GM12878 (cell line): ENCODE measurements at regions not wholly inside any gene's neighbourhood (a gene's known extent, or its start where the extent isn't known, plus 50 kb on each side); places are given as distances from the start of the nearest gene placed in this dataset.

Experiments
- ATAC-seq: fragments of 200-7000 bp; cut with Tn5 transposase; 3 replicates; pipeline ENCODE4 v1.9.1; 2020; ENCODE audit warnings: mild to moderate bottlenecking, moderate library complexity
- BruUV-seq: library from RNA; stranded (reverse); fragments of 400-500 nt; replicated peaks from 2 replicates; lab custom pipeline; 2021; lab: Mats Ljungman, UMichigan
- CTCF ChIA-PET: fragments of 300-600 bp; sonication (Branson Sonifier 250); formaldehyde crosslinking; extraction: SDS; loops from one replicate; lab custom pipeline; 2021; ENCODE audit warnings: inconsistent platforms; lab: Yijun Ruan, JAX
- POLR2A ChIA-PET: fragments of 350-600 bp; formaldehyde crosslinking; extraction: SDS; loops from one replicate; lab custom pipeline; 2021; ENCODE audit warnings: inconsistent platforms; lab: Charles Lee
- RAD21 ChIA-PET: fragments of 300-600 bp; sonication (Branson Sonifier 250); formaldehyde crosslinking; loops from one replicate; lab custom pipeline; 2023; ENCODE audit warnings: antibody characterized with exemption; ENCODE audit not compliant: unreplicated experiment; lab: Charles Lee
- SMC1A ChIA-PET: fragments of 300-600 bp; sonication (Branson Sonifier 250); formaldehyde crosslinking; loops from one replicate; lab custom pipeline; 2023; ENCODE audit not compliant: unreplicated experiment, uncharacterized antibody; lab: Charles Lee
- DNase-seq: peaks from one replicate; pipeline ENCODE4 v3.0.0-alpha.2; 2011; ENCODE audit warnings: low read depth, low spot score
- FAIRE-seq: peaks from 3 replicates; lab custom pipeline; 2011; peaks lifted over from hg19 to GRCh38; lab: Jason Lieb, UNC
- H2AFZ ChIP-seq: 2 replicates; pipeline ENCODE4 v1.6.0; 2011; ENCODE audit warnings: low read depth, low read length, control low read depth; ENCODE audit not compliant: control insufficient read depth
- H3K27ac ChIP-seq: 2 replicates; pipeline ENCODE4 v1.5.1; 2011; ENCODE audit warnings: control low read depth; ENCODE audit not compliant: control insufficient read depth, insufficient read depth
- H3K27me3 ChIP-seq, 2 experiments: replicated peaks in 1 of 2; 2 replicates each; pipeline versions ENCODE4 v1.6.0 to v1.6.1; 2011; ENCODE audit warnings: low read length in 1 of 2; ENCODE audit not compliant: control insufficient read depth in 2 of 2, insufficient read depth in 2 of 2
- H3K36me3 ChIP-seq, 2 experiments: 2 replicates each; pipeline ENCODE4 v1.5.1; 2011; ENCODE audit warnings: low read length in 1 of 2; ENCODE audit not compliant: control insufficient read depth in 2 of 2, insufficient read depth in 2 of 2
- H3K4me1 ChIP-seq: 2 replicates; pipeline ENCODE4 v1.6.1; 2011; ENCODE audit warnings: mild to moderate bottlenecking, low read length, moderate library complexity, mixed read lengths; ENCODE audit not compliant: control insufficient read depth, insufficient read depth
- H3K4me2 ChIP-seq: 2 replicates; pipeline ENCODE4 v1.6.0; 2011; ENCODE audit warnings: control low read depth; ENCODE audit not compliant: control insufficient read depth, insufficient read depth
- H3K4me3 ChIP-seq: fragments of 200-600 bp; sonication (generic); 2 replicates; pipeline ENCODE4 v1.5.1; 2016
- H3K79me2 ChIP-seq: 2 replicates; pipeline ENCODE4 v1.6.0; 2011; ENCODE audit warnings: low read length; ENCODE audit not compliant: control insufficient read depth, insufficient read depth
- H3K9ac ChIP-seq: 2 replicates; pipeline ENCODE4 v1.8.0; 2011; ENCODE audit warnings: low read length, control low read depth, mixed read lengths; ENCODE audit not compliant: control insufficient read depth, insufficient read depth
- H3K9me3 ChIP-seq: replicated peaks from 3 replicates; pipeline ENCODE4 v1.5.1; 2011; ENCODE audit warnings: mild to moderate bottlenecking, low read length; ENCODE audit not compliant: control insufficient read depth, insufficient read depth
- H4K20me1 ChIP-seq: 2 replicates; pipeline ENCODE4 v1.6.0; 2011; ENCODE audit not compliant: control insufficient read depth, insufficient read depth
- ATF2 ChIP-seq: IDR thresholded peaks from 2 replicates; pipeline ENCODE4 v1.6.1; 2012; ENCODE audit warnings: low read length, inconsistent platforms
- CEBPB ChIP-seq, 2 experiments: fragments of 150-350 bp in 1 of 2; IDR thresholded peaks; 2 replicates each; pipeline ENCODE4 v1.6.1; 2012 to 2014; ENCODE audit warnings: low read depth in 2 of 2, low read length in 2 of 2, borderline replicate concordance in 1 of 2, inconsistent platforms in 1 of 2
- CUX1 ChIP-seq: IDR thresholded peaks from 2 replicates; pipeline ENCODE4 v1.6.1; 2012; ENCODE audit warnings: improper control_type of control experiment, low read depth, low read length; ENCODE audit not compliant: insufficient replicate concordance
- HCFC1 ChIP-seq: fragments of 150-350 bp; IDR thresholded peaks from 2 replicates; pipeline ENCODE4 v1.6.1; 2014; ENCODE audit warnings: low read length
- JUND ChIP-seq: IDR thresholded peaks from 2 replicates; pipeline ENCODE4 v1.6.1; 2012; ENCODE audit warnings: low read depth, mild to moderate bottlenecking, low read length, improper control_type of control experiment, moderate library complexity
- KDM1A ChIP-seq: fragments of 200-600 bp; sonication (generic); IDR thresholded peaks from 2 replicates; pipeline ENCODE4 v1.6.1; 2016; ENCODE audit warnings: borderline replicate concordance
- NFXL1 ChIP-seq: fragments of 450-650 bp; IDR thresholded peaks from 2 replicates; pipeline ENCODE4 v1.6.1; 2017; ENCODE audit warnings: antibody characterized with exemption, mild to moderate bottlenecking, borderline replicate concordance
- RBBP5 ChIP-seq: fragments of 200-600 bp; sonication (generic); conservative IDR thresholded peaks from 2 replicates; pipeline ENCODE4 v1.6.1; 2016
- SUZ12 ChIP-seq: fragments of 200-600 bp; sonication (generic); IDR thresholded peaks from one replicate; pipeline ENCODE4 v1.6.1; 2018; ENCODE audit warnings: antibody characterized with exemption, mild to moderate bottlenecking; ENCODE audit not compliant: unreplicated experiment
- TBL1XR1 ChIP-seq: IDR thresholded peaks from 2 replicates; pipeline ENCODE4 v1.6.1; 2012; ENCODE audit warnings: low read depth, low read length, improper control_type of control experiment
- YY1 ChIP-seq: IDR thresholded peaks from 2 replicates; pipeline ENCODE4 v1.6.1; 2011; ENCODE audit warnings: low read depth, mild to moderate bottlenecking, low read length
- ZBTB33 ChIP-seq: fragments of 450-650 bp; IDR thresholded peaks from 2 replicates; pipeline ENCODE4 v1.6.1; 2017; ENCODE audit warnings: mild to moderate bottlenecking
- ZNF592 ChIP-seq: fragments of 450-650 bp; IDR thresholded peaks from 2 replicates; pipeline ENCODE4 v1.6.1; 2017; ENCODE audit warnings: mild to moderate bottlenecking, moderate library complexity
- WGBS: methylation state at CpG from one replicate; pipeline ENCODE4 v1.1.6; 2016; ENCODE audit warnings: low lambda C conversion rate; ENCODE audit not compliant: insufficient replicate concordance, insufficient coverage; ENCODE audit errors: missing lambda C conversion rate; 5-methylcytosine and 5-hydroxymethylcytosine counted together
- in situ Hi-C: fragments of 300-500 bp; cut with MboI; formaldehyde crosslinking; loops from 9 replicates; pipeline ENCODE4 v1.14.3; 2018; ENCODE audit warnings: mixed read lengths
- intact Hi-C: fragments of 100-400 bp; cut with micrococcal nuclease; formaldehyde crosslinking; loops from one replicate; pipeline ENCODE4 v1.14.2; 2022; ENCODE audit not compliant: unreplicated experiment

GRCh38 chr20:25985597-25985996 is 288.9 kb upstream of the ZNF337 start:
- 79% methylated on average over 15 of the region's 15 CpGs for WGBS
- Histone ChIP-seq H3K4me1 (no peaks in the 10 kb centered on the region; the same call in 1 of the 2 replicates), H4K20me1 (no peaks in the 10 kb centered on the region), H3K4me3 (no peak overlapping the region), H3K27me3 (no peaks in the 10 kb centered on the region), H3K9ac (no peak overlapping the region), H3K79me2 (no peaks in the 10 kb centered on the region), H3K9me3 (no peaks in the 10 kb centered on the region), H3K27ac (no peak overlapping the region), H2AFZ (no peak overlapping the region), H3K36me3 (no peaks in the 10 kb centered on the region), H3K4me2 (no peak overlapping the region)
- CTCF ChIA-PET = no interaction called here
- RAD21 ChIA-PET = no interaction called here
- no peak for FAIRE-seq
- intact Hi-C loops (no loop called here), in situ Hi-C loops (loop anchor here (5.0 to 25.0 kb wide), 2 partner anchors 177 to 363 kb away; partner anchors contain the start of gene NANP)
- POLR2A ChIA-PET = no interaction called here
- no peak for ATAC-seq
- BruUV-seq = no TSS peak
- SMC1A ChIA-PET = no interaction called here
- no peak for DNase-seq
- TF ChIP-seq HCFC1 (no peak), SUZ12 (no peak), CEBPB (IDR thresholded peaks at IDR 0.05; ENCODE audit: borderline replicate concordance in 1 of 2, low read depth in 2 of 2, low read length in 2 of 2) (no peak), KDM1A (no peak), TBL1XR1 (no peak), ZNF592 (no peak), CUX1 (no peak), ATF2 (no peak), ZBTB33 (no peak), JUND (no peak), RBBP5 (no peak), YY1 (no peak), NFXL1 (no peak)
